ENCODE measurements at regions not wholly inside any gene's neighbourhood (a gene's known extent, or its start where the extent isn't known, plus 50 kb on each side); places are given as distances from the start of the nearest gene placed in this dataset.

GRCh38 chr11:69977951-69978350 lies 100.2 kb upstream of the ANO1 start:
- Histone ChIP-seq H3K4me3 (ENCODE audit: low read length in 3 of 3) (no peak overlapping the region), H3K27ac (ENCODE audit: low read depth, low read length) (no peak overlapping the region), H3K9ac (ENCODE audit: low read depth in 1 of 3, low read length in 3 of 3) (no peak overlapping the region), H3K27me3 (ENCODE audit: control insufficient read depth in 3 of 3, insufficient read depth in 3 of 3, low read length in 3 of 3) (peaks cover 28 to 35% (median 31%) of the 10 kb centered on the region in 3 donors), H3K9me3 (ENCODE audit: control insufficient read depth in 3 of 3, low read length in 3 of 3) (no peaks in the 10 kb centered on the region), H3K4me1 (ENCODE audit: control insufficient read depth in 3 of 3, insufficient read depth in 3 of 3, low read length in 3 of 3) (no peaks in the 10 kb centered on the region), H3K36me3 (ENCODE audit: control insufficient read depth in 3 of 3, insufficient read depth in 3 of 3, low read length in 3 of 3) (no peaks in the 10 kb centered on the region)

- no peaks in the 10 kb centered on the region for H3K36me3 ChIP-seq (ENCODE audit: control insufficient read depth in 3 of 3, insufficient read depth in 3 of 3, low read length in 3 of 3)
- H3K4me3 ChIP-seq (ENCODE audit: low read length in 3 of 3) = no peak overlapping the region
- H3K27ac ChIP-seq (ENCODE audit: low read depth, low read length) = no peak overlapping the region
- no peaks in the 10 kb centered on the region for H3K9me3 ChIP-seq (ENCODE audit: control insufficient read depth in 3 of 3, low read length in 3 of 3)
- H3K27me3 ChIP-seq (ENCODE audit: control insufficient read depth in 3 of 3, insufficient read depth in 3 of 3, low read length in 3 of 3) = peaks cover 38 to 42% (median 38%) of the 10 kb centered on the region in 3 donors
- no peaks in the 10 kb centered on the region for H3K4me1 ChIP-seq (ENCODE audit: control insufficient read depth in 3 of 3, insufficient read depth in 3 of 3, low read length in 3 of 3)
- H3K9ac ChIP-seq (ENCODE audit: low read depth in 1 of 3, low read length in 3 of 3) = no peak overlapping the region
Observed at GRCh38 chr11:69978841-69979614, 99.1 kb upstream of the ANO1 start.

GRCh38 chr11:69979632-69980031 lies 98.5 kb upstream of the ANO1 start:
- Histone ChIP-seq H3K9me3 (ENCODE audit: control insufficient read depth in 3 of 3, low read length in 3 of 3) (no peaks in the 10 kb centered on the region), H3K27ac (ENCODE audit: low read depth, low read length) (no peak overlapping the region), H3K27me3 (ENCODE audit: control insufficient read depth in 3 of 3, insufficient read depth in 3 of 3, low read length in 3 of 3) (peaks cover 44% of the 10 kb centered on the region in 3 donors), H3K4me1 (ENCODE audit: control insufficient read depth in 3 of 3, insufficient read depth in 3 of 3, low read length in 3 of 3) (no peaks in the 10 kb centered on the region), H3K4me3 (ENCODE audit: low read length in 3 of 3) (no peak overlapping the region), H3K36me3 (ENCODE audit: control insufficient read depth in 3 of 3, insufficient read depth in 3 of 3, low read length in 3 of 3) (no peaks in the 10 kb centered on the region), H3K9ac (ENCODE audit: low read depth in 1 of 3, low read length in 3 of 3) (no peak overlapping the region)

- Histone ChIP-seq H3K4me3 (ENCODE audit: low read length in 3 of 3) (no peak overlapping the region), H3K9me3 (ENCODE audit: control insufficient read depth in 3 of 3, low read length in 3 of 3) (no peaks in the 10 kb centered on the region), H3K9ac (ENCODE audit: low read depth in 1 of 3, low read length in 3 of 3) (no peak overlapping the region), H3K27ac (ENCODE audit: low read depth, low read length) (no peak overlapping the region), H3K36me3 (ENCODE audit: control insufficient read depth in 3 of 3, insufficient read depth in 3 of 3, low read length in 3 of 3) (no peaks in the 10 kb centered on the region), H3K4me1 (ENCODE audit: control insufficient read depth in 3 of 3, insufficient read depth in 3 of 3, low read length in 3 of 3) (no peaks in the 10 kb centered on the region), H3K27me3 (ENCODE audit: control insufficient read depth in 3 of 3, insufficient read depth in 3 of 3, low read length in 3 of 3) (peaks cover 47 to 57% (median 53%) of the 10 kb centered on the region in 3 donors)
Observed at GRCh38 chr11:69981119-69981784, 96.9 kb upstream of the ANO1 start.

- Histone ChIP-seq H3K36me3 (ENCODE audit: control insufficient read depth in 3 of 3, insufficient read depth in 3 of 3, low read length in 3 of 3) (no peaks in the 10 kb centered on the region), H3K27ac (ENCODE audit: low read depth, low read length) (no peak overlapping the region), H3K4me1 (ENCODE audit: control insufficient read depth in 3 of 3, insufficient read depth in 3 of 3, low read length in 3 of 3) (no peaks in the 10 kb centered on the region), H3K9ac (ENCODE audit: low read depth in 1 of 3, low read length in 3 of 3) (no peak overlapping the region), H3K9me3 (ENCODE audit: control insufficient read depth in 3 of 3, low read length in 3 of 3) (no peaks in the 10 kb centered on the region), H3K4me3 (ENCODE audit: low read length in 3 of 3) (no peak overlapping the region), H3K27me3 (ENCODE audit: control insufficient read depth in 3 of 3, insufficient read depth in 3 of 3, low read length in 3 of 3) (peaks cover 42 to 53% (median 52%) of the 10 kb centered on the region in 3 donors)
Observed at GRCh38 chr11:69982690-69983570, 95.2 kb upstream of the ANO1 start.

- H3K27me3 ChIP-seq (ENCODE audit: control insufficient read depth in 3 of 3, insufficient read depth in 3 of 3, low read length in 3 of 3) = peaks cover 45 to 53% (median 52%) of the 10 kb centered on the region in 3 donors
- no peaks in the 10 kb centered on the region for H3K4me1 ChIP-seq (ENCODE audit: control insufficient read depth in 3 of 3, insufficient read depth in 3 of 3, low read length in 3 of 3)
- no peak overlapping the region for H3K9ac ChIP-seq (ENCODE audit: low read depth in 1 of 3, low read length in 3 of 3)
- H3K4me3 ChIP-seq (ENCODE audit: low read length in 3 of 3) = no peak overlapping the region
- no peak overlapping the region for H3K27ac ChIP-seq (ENCODE audit: low read depth, low read length)
- no peaks in the 10 kb centered on the region for H3K9me3 ChIP-seq (ENCODE audit: control insufficient read depth in 3 of 3, low read length in 3 of 3)
- no peaks in the 10 kb centered on the region for H3K36me3 ChIP-seq (ENCODE audit: control insufficient read depth in 3 of 3, insufficient read depth in 3 of 3, low read length in 3 of 3)
Observed at GRCh38 chr11:69983571-69983877, 94.6 kb upstream of the ANO1 start.

GRCh38 chr11:69983897-69984438 lies 94.1 kb upstream of the ANO1 start:
- H3K9me3 ChIP-seq (ENCODE audit: control insufficient read depth in 3 of 3, low read length in 3 of 3) = no peaks in the 10 kb centered on the region
- H3K36me3 ChIP-seq (ENCODE audit: control insufficient read depth in 3 of 3, insufficient read depth in 3 of 3, low read length in 3 of 3) = no peaks in the 10 kb centered on the region
- no peak overlapping the region for H3K27ac ChIP-seq (ENCODE audit: low read depth, low read length)
- H3K27me3 ChIP-seq (ENCODE audit: control insufficient read depth in 3 of 3, insufficient read depth in 3 of 3, low read length in 3 of 3) = peaks cover 46 to 54% (median 53%) of the 10 kb centered on the region in 3 donors
- H3K4me1 ChIP-seq (ENCODE audit: control insufficient read depth in 3 of 3, insufficient read depth in 3 of 3, low read length in 3 of 3) = no peaks in the 10 kb centered on the region
- H3K9ac ChIP-seq (ENCODE audit: low read depth in 1 of 3, low read length in 3 of 3) = no peak overlapping the region
- H3K4me3 ChIP-seq (ENCODE audit: low read length in 3 of 3) = no peak overlapping the region

- H3K27me3 ChIP-seq (ENCODE audit: control insufficient read depth in 3 of 3, insufficient read depth in 3 of 3, low read length in 3 of 3) = peaks cover 48 to 53% (median 52%) of the 10 kb centered on the region in 3 donors
- no peaks in the 10 kb centered on the region for H3K36me3 ChIP-seq (ENCODE audit: control insufficient read depth in 3 of 3, insufficient read depth in 3 of 3, low read length in 3 of 3)
- no peaks in the 10 kb centered on the region for H3K4me1 ChIP-seq (ENCODE audit: control insufficient read depth in 3 of 3, insufficient read depth in 3 of 3, low read length in 3 of 3)
- no peak overlapping the region for H3K4me3 ChIP-seq (ENCODE audit: low read length in 3 of 3)
- no peak overlapping the region for H3K9ac ChIP-seq (ENCODE audit: low read depth in 1 of 3, low read length in 3 of 3)
- no peaks in the 10 kb centered on the region for H3K9me3 ChIP-seq (ENCODE audit: control insufficient read depth in 3 of 3, low read length in 3 of 3)
- no peak overlapping the region for H3K27ac ChIP-seq (ENCODE audit: low read depth, low read length)
Observed at GRCh38 chr11:69984457-69985261, 93.5 kb upstream of the ANO1 start.

- H3K27me3 ChIP-seq (ENCODE audit: control insufficient read depth in 3 of 3, insufficient read depth in 3 of 3, low read length in 3 of 3) = peaks cover 42 to 50% (median 50%) of the 10 kb centered on the region in 3 donors
- H3K27ac ChIP-seq (ENCODE audit: low read depth, low read length) = no peak overlapping the region
- no peak overlapping the region for H3K4me3 ChIP-seq (ENCODE audit: low read length in 3 of 3)
- H3K36me3 ChIP-seq (ENCODE audit: control insufficient read depth in 3 of 3, insufficient read depth in 3 of 3, low read length in 3 of 3) = no peaks in the 10 kb centered on the region
- no peak overlapping the region for H3K9ac ChIP-seq (ENCODE audit: low read depth in 1 of 3, low read length in 3 of 3)
- no peaks in the 10 kb centered on the region for H3K9me3 ChIP-seq (ENCODE audit: control insufficient read depth in 3 of 3, low read length in 3 of 3)
- H3K4me1 ChIP-seq (ENCODE audit: control insufficient read depth in 3 of 3, insufficient read depth in 3 of 3, low read length in 3 of 3) = no peaks in the 10 kb centered on the region
Observed at GRCh38 chr11:69985331-69985640, 92.8 kb upstream of the ANO1 start.
